A549 (cell line): ENCODE measurements at regions not wholly inside any gene's neighbourhood (a gene's known extent, or its start where the extent isn't known, plus 50 kb on each side); places are given as distances from the start of the nearest gene placed in this dataset.

Experiments used
- ATAC-seq, 2 experiments: fragments of 200-7000 bp in 1 of 2; fragments of >200 bp in 1 of 2; cut with Nextera tagmentation in 1 of 2; cut with Tn5 transposase in 1 of 2; 3 replicates each; pipeline versions ENCODE4 v1.8.0 to v1.9.1; 2018 to 2020; ENCODE audit warnings: mild to moderate bottlenecking in 1 of 2, moderate library complexity in 1 of 2
- CTCF ChIA-PET: fragments of 300-600 bp; sonication (Branson Sonifier 250); formaldehyde crosslinking; extraction: SDS; loops from one replicate; lab custom pipeline; 2021; ENCODE audit warnings: antibody characterized with exemption, inconsistent platforms; lab: Yijun Ruan, JAX
- POLR2A ChIA-PET: fragments of 350-600 bp; formaldehyde crosslinking; extraction: SDS; loops from one replicate; lab custom pipeline; 2021; ENCODE audit warnings: antibody characterized with exemption, inconsistent platforms; lab: Yijun Ruan, JAX
- DNase-seq, 2 experiments: peaks; one replicate each; pipeline versions ENCODE4 v3.0.0 to v3.0.0-alpha.2; 2011 to 2016; ENCODE audit warnings: low read depth in 1 of 2, low spot score in 1 of 2
- FAIRE-seq: peaks from 2 replicates; lab custom pipeline; 2011; peaks lifted over from hg19 to GRCh38; lab: Jason Lieb, UNC
- H3K27ac ChIP-seq, 2 experiments: fragments of >200 bp; sonication (Bioruptor Twin); formaldehyde crosslinking; 3 replicates each; pipeline ENCODE4 v1.5.1; 2016 to 2017
- H3K4me1 ChIP-seq: fragments of >200 bp; sonication (Bioruptor Twin); formaldehyde crosslinking; 3 replicates; pipeline ENCODE4 v1.6.1; 2016
- H3K4me2 ChIP-seq: fragments of >200 bp; sonication (Bioruptor Twin); formaldehyde crosslinking; 3 replicates; pipeline ENCODE4 v1.6.1; 2016
- H3K4me3 ChIP-seq: fragments of >200 bp; sonication (Bioruptor Twin); formaldehyde crosslinking; 3 replicates; pipeline ENCODE4 v1.5.1; 2016
- H3K9me3 ChIP-seq: fragments of >200 bp; sonication (Bioruptor Twin); formaldehyde crosslinking; 3 replicates; pipeline ENCODE4 v1.6.1; 2016
- BCL3 ChIP-seq: fragments of >200 bp; sonication (Bioruptor Twin); formaldehyde crosslinking; IDR thresholded peaks from 3 replicates; pipeline ENCODE4 v1.6.1; 2016
- BHLHE40 ChIP-seq: IDR thresholded peaks from 2 replicates; pipeline ENCODE4 v1.6.1; 2012; ENCODE audit warnings: low read depth, low read length, inconsistent platforms
- CHD2 ChIP-seq: fragments of 150-350 bp; IDR thresholded peaks from 2 replicates; pipeline ENCODE4 v1.6.1; 2014; ENCODE audit warnings: low read length; ENCODE audit not compliant: partially characterized antibody
- ESRRA ChIP-seq: fragments of 150-350 bp; IDR thresholded peaks from 2 replicates; pipeline ENCODE4 v1.6.1; 2014; ENCODE audit warnings: mild to moderate bottlenecking, low read length, borderline replicate concordance
- FOXS1 ChIP-seq: fragments of 250-450 bp; sonication (Bioruptor Pico); IDR thresholded peaks from 2 replicates; pipeline ENCODE4 v1.5.0; 2020; ENCODE audit warnings: mild to moderate bottlenecking, moderate library complexity
- GATA3 ChIP-seq: IDR thresholded peaks from 2 replicates; pipeline ENCODE4 v1.6.1; 2012; ENCODE audit warnings: borderline replicate concordance
- HEYL ChIP-seq: fragments of 250-450 bp; sonication (Bioruptor Pico); IDR thresholded peaks from 2 replicates; pipeline ENCODE4 v1.8.0; 2021; ENCODE audit warnings: mild to moderate bottlenecking, moderate library complexity
- HOXB13 ChIP-seq: fragments of 250-450 bp; sonication (Bioruptor Pico); IDR thresholded peaks from 2 replicates; pipeline ENCODE4 v1.5.0; 2020; ENCODE audit warnings: low read depth, mild to moderate bottlenecking, moderate library complexity
- MAFK ChIP-seq: fragments of 450-650 bp; IDR thresholded peaks from 2 replicates; pipeline ENCODE4 v1.6.1; 2014; ENCODE audit not compliant: partially characterized antibody
- MYC ChIP-seq: IDR thresholded peaks from 2 replicates; pipeline ENCODE4 v1.6.1; 2012; ENCODE audit warnings: mild to moderate bottlenecking, inconsistent platforms, low read length, improper control_type of control experiment, borderline replicate concordance
- NFE2L2 ChIP-seq: fragments of 150-350 bp; conservative IDR thresholded peaks from 2 replicates; pipeline ENCODE4 v1.6.1; 2014; ENCODE audit warnings: low read length
- PHF8 ChIP-seq: fragments of 200-600 bp; sonication (generic); IDR thresholded peaks from 2 replicates; pipeline ENCODE4 v1.6.1; 2016; ENCODE audit warnings: low read depth, mild to moderate bottlenecking, antibody characterized with exemption, moderate library complexity, borderline replicate concordance
- POLR2AphosphoS2 ChIP-seq: conservative IDR thresholded peaks from 2 replicates; pipeline ENCODE4 v1.6.1; 2012; ENCODE audit warnings: low read length, improper control_type of control experiment, inconsistent platforms
- RCOR1 ChIP-seq: fragments of 150-350 bp; IDR thresholded peaks from 2 replicates; pipeline ENCODE4 v1.6.1; 2014; ENCODE audit warnings: antibody characterized with exemption, low read length, low read depth
- REST ChIP-seq: fragments of 200-600 bp; sonication (generic); IDR thresholded peaks from 2 replicates; pipeline ENCODE4 v1.6.1; 2016; ENCODE audit warnings: antibody characterized with exemption, mild to moderate bottlenecking, moderate library complexity
- RFX5 ChIP-seq: fragments of 450-650 bp; IDR thresholded peaks from 2 replicates; pipeline ENCODE4 v1.7.1; 2014; ENCODE audit warnings: antibody characterized with exemption, mild to moderate bottlenecking, moderate library complexity
- TFCP2L1 ChIP-seq: fragments of 250-450 bp; sonication (Bioruptor Pico); IDR thresholded peaks from 2 replicates; pipeline ENCODE4 v1.5.0; 2021; ENCODE audit warnings: mild to moderate bottlenecking
- TP53 ChIP-seq: fragments of 250-450 bp; sonication (Bioruptor Pico); IDR thresholded peaks from 2 replicates; pipeline ENCODE4 v1.5.0; 2021; ENCODE audit warnings: mild to moderate bottlenecking, moderate library complexity
- ZC3H11A ChIP-seq: fragments of 450-650 bp; IDR thresholded peaks from 2 replicates; pipeline ENCODE4 v1.6.1; 2014; ENCODE audit warnings: antibody characterized with exemption, mild to moderate bottlenecking
- ZNF302 ChIP-seq: fragments of 250-450 bp; sonication (Bioruptor Pico); IDR thresholded peaks from 2 replicates; pipeline ENCODE4 v1.9.0; 2021; ENCODE audit warnings: inconsistent platforms, mild to moderate bottlenecking, moderate library complexity
- TF ChIP-seq, protein P1 (sequence below): fragments of 250-450 bp; sonication (Bioruptor Pico); IDR thresholded peaks from 2 replicates; pipeline ENCODE4 v1.5.0; 2020; ENCODE audit warnings: low read depth, mild to moderate bottlenecking, moderate library complexity
- TF ChIP-seq, protein P2 (sequence below): fragments of 250-450 bp; sonication (Bioruptor Pico); IDR thresholded peaks from 2 replicates; pipeline ENCODE4 v1.5.0; 2021; ENCODE audit warnings: mild to moderate bottlenecking, moderate library complexity, borderline replicate concordance
- TF ChIP-seq, protein P3 (sequence below): IDR thresholded peaks from 2 replicates; pipeline ENCODE4 v1.6.1; 2012

DNA sequence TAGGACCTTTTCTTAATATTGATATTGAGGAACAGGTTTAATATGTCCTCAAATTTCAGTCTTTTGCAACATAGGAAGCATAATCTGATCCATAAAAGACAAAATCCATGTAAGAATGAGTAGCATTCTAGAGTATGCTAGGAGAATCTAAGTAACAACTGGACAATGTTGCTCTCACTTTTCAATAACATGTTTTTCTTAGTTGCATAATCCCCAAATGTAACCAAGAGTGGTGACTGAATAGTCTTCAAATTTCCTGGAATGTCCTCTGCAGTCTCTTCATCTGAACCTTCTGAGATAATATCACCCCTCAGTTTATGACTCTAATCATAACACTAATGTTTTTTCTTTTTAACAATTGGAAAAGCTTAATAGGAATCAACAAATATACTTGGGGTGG lies 110.0 kb upstream of the ZEB2 start:
- ChIA-PET CTCF (no interaction called here), POLR2A (no interaction called here)
- FAIRE-seq (no peak), ATAC-seq (no peak), DNase-seq (no peak)
- H3K4me2 ChIP-seq, result no peak overlapping the region
- H3K4me3 ChIP-seq, result no peak overlapping the region
- TF ChIP-seq BHLHE40, result no peak
- TF ChIP-seq ZNF302 (CRISPR knock-in tag), result no peak
- TF ChIP-seq CHD2, result no peak
- no peak for TF ChIP-seq ZC3H11A
- no peak for TF ChIP-seq RFX5
- TF ChIP-seq, protein P1, sequence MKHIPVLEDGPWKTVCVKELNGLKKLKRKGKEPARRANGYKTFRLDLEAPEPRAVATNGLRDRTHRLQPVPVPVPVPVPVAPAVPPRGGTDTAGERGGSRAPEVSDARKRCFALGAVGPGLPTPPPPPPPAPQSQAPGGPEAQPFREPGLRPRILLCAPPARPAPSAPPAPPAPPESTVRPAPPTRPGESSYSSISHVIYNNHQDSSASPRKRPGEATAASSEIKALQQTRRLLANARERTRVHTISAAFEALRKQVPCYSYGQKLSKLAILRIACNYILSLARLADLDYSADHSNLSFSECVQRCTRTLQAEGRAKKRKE, result no peak
- TF ChIP-seq MYC, result no peak
- no peak for TF ChIP-seq HEYL (CRISPR knock-in tag)
- no peak for TF ChIP-seq RCOR1
- TF ChIP-seq, protein P2, sequence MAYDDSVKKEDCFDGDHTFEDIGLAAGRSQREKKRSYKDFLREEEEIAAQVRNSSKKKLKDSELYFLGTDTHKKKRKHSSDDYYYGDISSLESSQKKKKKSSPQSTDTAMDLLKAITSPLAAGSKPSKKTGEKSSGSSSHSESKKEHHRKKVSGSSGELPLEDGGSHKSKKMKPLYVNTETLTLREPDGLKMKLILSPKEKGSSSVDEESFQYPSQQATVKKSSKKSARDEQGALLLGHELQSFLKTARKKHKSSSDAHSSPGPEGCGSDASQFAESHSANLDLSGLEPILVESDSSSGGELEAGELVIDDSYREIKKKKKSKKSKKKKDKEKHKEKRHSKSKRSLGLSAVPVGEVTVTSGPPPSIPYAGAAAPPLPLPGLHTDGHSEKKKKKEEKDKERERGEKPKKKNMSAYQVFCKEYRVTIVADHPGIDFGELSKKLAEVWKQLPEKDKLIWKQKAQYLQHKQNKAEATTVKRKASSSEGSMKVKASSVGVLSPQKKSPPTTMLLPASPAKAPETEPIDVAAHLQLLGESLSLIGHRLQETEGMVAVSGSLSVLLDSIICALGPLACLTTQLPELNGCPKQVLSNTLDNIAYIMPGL (CRISPR knock-in tag), result no peak
- no peak for TF ChIP-seq BCL3
- TF ChIP-seq, protein P3, sequence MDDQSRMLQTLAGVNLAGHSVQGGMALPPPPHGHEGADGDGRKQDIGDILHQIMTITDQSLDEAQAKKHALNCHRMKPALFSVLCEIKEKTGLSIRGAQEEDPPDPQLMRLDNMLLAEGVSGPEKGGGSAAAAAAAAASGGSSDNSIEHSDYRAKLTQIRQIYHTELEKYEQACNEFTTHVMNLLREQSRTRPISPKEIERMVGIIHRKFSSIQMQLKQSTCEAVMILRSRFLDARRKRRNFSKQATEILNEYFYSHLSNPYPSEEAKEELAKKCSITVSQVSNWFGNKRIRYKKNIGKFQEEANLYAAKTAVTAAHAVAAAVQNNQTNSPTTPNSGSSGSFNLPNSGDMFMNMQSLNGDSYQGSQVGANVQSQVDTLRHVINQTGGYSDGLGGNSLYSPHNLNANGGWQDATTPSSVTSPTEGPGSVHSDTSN, result no peak
- no peak for TF ChIP-seq REST
- no peak for TF ChIP-seq FOXS1
- no peak for TF ChIP-seq HOXB13 (CRISPR knock-in tag)
- TF ChIP-seq MAFK, result no peak
- no peak for TF ChIP-seq ESRRA
- no peak for TF ChIP-seq NFE2L2
- no peak for TF ChIP-seq GATA3
- TF ChIP-seq PHF8, result no peak
- H3K9me3 ChIP-seq, result no peaks in the 10 kb centered on the region
- no peaks in the 10 kb centered on the region for H3K4me1 ChIP-seq
- no peak overlapping the region for H3K27ac ChIP-seq

DNA sequence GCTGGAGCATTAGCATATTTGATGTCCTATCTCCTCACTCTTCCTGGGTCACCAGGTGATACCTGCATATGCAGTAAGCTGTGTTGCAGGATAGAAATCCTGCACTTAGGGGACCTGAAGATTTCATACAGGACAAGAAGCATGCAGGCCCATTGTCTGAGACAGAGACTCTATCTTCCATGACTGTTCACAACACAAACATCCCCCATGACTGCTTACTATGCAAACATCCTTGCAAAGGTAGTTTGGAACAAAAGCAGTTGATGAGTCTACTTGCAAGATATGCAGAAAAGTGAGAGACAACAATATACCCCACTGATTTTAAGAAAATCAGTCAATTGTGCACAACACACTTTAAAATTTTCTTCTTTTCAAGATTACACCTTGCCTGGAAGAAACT lies 108.6 kb upstream of the ZEB2 start:
- Histone ChIP-seq H3K9me3 (no peaks in the 10 kb centered on the region), H3K4me1 (no peaks in the 10 kb centered on the region), H3K27ac (no peak overlapping the region), H3K4me3 (no peak overlapping the region), H3K4me2 (no peak overlapping the region)
- no peak for TF ChIP-seq TFCP2L1 (CRISPR knock-in tag)
- no peak for TF ChIP-seq TP53 (CRISPR knock-in tag)
- no peak for TF ChIP-seq BHLHE40
- TF ChIP-seq ZC3H11A, result no peak
- TF ChIP-seq POLR2AphosphoS2, result no peak
- TF ChIP-seq, protein P2 (CRISPR knock-in tag), result no peak
- CTCF ChIA-PET, result no interaction called here
- POLR2A ChIA-PET, result no interaction called here
- FAIRE-seq, result no peak
- DNase-seq, result no peak
- ATAC-seq, result no peak
